GM21825 (cell line): ENCODE measurements at regions not wholly inside any gene's neighbourhood (a gene's known extent, or its start where the extent isn't known, plus 50 kb on each side); places are given as distances from the start of the nearest gene placed in this dataset.
A peak's percentile ranks its signal among the peaks of the same experiment; 100 is the strongest.
"Not testable (repeated sequence)": the region's sequence is repeated elsewhere in the genome, so short reads cannot be mapped to it uniquely, and the experiment has no call there.

Experiments
- ATAC-seq: cut with Tn5 transposase; IDR thresholded peaks from one replicate; pipeline ENCODE4 v1.9.1; 2021; ENCODE audit warnings: mild to moderate bottlenecking, moderate library complexity; ENCODE audit not compliant: unreplicated experiment

DNA sequence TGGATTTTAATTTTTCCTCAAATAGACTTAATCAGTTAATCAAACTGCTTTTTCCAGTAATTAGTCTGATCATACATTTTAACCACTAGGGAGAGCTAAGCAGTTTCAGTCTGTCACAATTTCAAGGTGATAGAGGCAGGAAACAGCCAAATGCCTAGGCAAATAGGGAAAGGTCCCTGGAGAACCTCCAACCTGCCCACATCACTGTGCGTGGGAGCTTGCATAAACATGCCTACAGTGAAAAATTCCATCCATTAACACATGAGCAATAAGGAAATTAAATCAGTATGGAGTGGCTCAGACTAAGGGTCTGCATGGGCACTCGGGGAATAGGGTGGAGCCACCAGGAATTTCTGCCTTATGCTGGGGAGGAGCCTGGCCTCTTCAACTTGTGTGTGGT is 74.6 kb downstream of the AASDHPPT start:
- no peak for ATAC-seq

GRCh38 chr11:106152824-106153223 is 75.4 kb downstream of the AASDHPPT start:
- no peak for ATAC-seq

DNA sequence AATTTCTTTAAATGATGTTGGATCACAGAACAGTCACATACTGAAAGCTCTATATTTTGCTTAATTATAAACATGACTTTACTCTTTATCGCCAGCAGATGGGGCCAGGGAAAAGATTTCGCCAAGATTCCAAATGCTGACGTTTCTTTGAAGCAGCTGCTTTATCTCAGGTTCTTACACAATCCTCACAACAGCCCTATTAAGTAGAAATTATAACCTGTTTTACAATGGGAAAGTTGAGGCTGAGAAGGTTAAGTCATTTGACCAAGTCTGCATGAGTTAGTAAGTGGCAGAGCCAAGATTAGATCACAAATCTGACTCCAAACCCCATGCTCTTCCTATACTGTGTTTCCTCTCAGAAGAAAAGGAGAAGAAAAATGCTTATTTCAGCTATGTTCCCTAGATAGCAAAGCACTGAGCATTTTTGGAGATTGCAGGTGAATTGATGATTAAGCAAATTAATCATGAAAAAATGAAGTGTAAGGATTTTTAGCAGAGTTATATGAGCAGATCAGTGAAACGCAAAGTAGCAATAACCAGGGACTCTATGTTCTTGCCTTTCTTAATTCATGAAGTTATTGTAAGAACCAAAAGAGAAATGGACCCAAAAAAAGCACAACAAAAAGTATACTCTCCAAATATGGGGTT is 79.0 kb downstream of the AASDHPPT start:
- ATAC-seq = peak; percentile 61

DNA sequence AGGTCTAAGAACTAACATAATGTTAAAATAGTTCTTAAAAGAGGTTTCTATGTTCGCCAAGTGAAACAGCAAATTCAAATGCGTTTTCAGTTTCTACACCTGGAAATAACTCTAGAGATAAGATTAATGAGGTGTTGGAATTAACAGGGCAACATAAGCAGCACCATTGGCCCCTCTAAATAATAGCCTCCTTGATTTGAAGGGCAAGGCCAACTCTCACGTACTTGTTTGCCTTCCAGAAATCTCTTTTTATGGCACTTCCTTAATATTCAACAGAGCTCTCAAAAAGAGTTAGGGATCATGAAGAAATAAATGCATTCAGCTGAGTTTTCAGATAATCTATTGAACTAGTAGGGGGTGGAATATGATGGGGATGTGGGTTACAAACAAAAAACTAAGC is 80.9 kb downstream of the AASDHPPT start:
- ATAC-seq = no peak

GRCh38 chr11:106159836-106160235 is 82.4 kb downstream of the AASDHPPT start:
- ATAC-seq = no peak

- no peak for ATAC-seq
Measured at GRCh38 chr11:106160494-106160893, 83.0 kb downstream of the AASDHPPT start.

- ATAC-seq = no peak
Measured at GRCh38 chr11:106161775-106162634, 84.5 kb downstream of the AASDHPPT start.

DNA sequence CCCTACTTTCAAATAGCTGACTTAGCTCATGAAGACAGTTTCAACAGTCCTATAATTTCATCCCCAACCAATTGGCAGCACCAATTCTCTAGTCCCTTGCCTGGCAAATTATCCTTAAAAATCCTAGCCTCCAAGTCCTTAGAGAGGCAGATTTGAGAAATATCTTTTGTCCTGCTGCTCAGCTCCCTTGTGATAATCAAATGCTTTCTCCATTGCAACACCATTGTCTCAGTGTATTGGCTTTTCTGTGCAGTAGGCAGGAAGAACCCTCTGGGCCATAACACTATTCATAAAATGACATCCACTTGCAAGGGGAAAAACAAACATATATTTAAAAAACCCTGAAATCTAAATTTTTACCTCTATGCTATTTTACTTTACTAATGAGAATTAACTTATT is 89.6 kb downstream of the AASDHPPT start:
- ATAC-seq = no peak

GRCh38 chr11:106172386-106172991 is 95.0 kb downstream of the AASDHPPT start:
- no peak for ATAC-seq

DNA sequence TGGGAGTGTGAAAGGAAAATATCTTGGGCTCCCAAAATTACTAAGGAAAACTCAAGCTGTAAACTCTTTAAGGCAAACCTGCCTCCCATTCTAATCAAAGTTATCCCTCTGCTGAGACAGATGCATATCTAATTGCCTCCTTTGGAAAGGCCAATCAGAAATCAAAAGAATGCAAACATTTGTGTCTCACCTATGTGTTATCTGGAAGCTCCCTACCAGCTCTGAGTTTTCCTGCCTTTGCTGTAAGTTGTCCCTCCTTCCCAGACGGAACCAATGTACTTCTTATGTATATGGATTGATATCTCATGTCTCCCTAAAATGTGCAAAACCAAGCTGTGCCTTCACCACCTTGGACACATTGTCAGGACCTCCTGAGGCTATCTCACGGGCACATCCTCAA is 95.8 kb downstream of the AASDHPPT start:
- ATAC-seq = no peak

DNA sequence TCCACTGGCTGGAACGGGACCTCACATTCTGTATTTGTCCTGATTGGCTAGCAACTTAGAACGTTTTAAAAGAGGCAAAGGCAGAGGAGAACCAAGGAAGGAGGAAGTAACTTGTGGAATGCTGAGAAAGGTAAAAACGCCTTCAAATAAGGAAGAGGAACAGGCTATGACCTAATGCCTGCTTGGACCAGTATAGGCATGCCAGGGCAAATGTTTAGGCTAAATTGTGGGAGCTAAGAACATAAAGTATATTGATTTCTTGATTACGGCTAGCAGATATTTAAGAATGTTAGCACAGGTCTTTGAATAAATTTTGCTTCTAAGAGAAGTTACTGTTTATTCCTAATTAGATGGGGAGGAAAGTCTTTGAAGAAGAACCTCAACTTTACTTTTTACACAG is 96.5 kb downstream of the AASDHPPT start:
- ATAC-seq = not testable (repeated sequence)

GRCh38 chr11:106176817-106177216 is 99.4 kb downstream of the AASDHPPT start:
- no peak for ATAC-seq

DNA sequence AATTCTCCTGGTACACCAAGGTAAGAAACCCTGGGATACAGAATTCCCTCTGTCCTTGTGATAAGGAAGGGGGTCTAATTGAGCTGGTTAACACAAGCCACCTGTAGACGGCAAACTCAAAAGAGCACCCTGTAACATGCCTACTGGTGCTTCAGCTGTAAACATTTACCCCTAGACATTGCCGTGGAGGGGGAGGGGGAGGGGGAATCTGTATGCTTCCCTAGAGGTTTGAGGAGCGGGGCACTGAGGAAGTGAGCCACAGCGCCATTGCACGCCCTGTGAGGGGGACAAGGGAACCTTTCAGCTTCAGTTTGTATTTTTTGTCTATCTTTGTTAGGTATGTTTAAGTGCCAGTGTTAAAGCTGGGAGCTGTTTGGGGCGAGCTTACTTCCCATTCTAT is 99.8 kb downstream of the AASDHPPT start:
- ATAC-seq = no peak

GRCh38 chr11:106178361-106178760 is 100.9 kb downstream of the AASDHPPT start:
- no peak for ATAC-seq

DNA sequence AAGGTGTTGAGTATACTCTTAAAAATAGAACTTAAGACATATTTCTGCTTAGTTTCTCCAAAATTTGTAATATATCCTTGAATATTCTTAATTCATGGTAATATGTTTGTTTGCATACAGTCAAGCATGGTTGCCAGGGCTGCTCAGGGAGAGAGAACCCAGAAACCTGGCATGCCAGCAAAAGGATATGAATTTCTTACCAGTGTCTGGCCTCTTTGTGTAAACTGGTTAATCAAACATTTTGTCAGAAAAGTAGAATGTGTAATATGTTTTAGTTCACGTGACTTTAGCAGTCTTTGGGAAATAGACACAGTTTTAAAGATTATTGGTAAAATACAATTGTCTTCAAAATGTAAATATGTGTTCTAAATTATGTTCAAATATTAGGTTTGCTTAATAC is 101.6 kb downstream of the AASDHPPT start:
- no peak for ATAC-seq

GRCh38 chr11:106186630-106187029 is 109.2 kb downstream of the AASDHPPT start:
- ATAC-seq = no peak

GRCh38 chr11:106187860-106188456 is 110.5 kb downstream of the AASDHPPT start:
- ATAC-seq = no peak

GRCh38 chr11:106193956-106194355 is 116.5 kb downstream of the AASDHPPT start:
- no peak for ATAC-seq

GRCh38 chr11:106197438-106197837 is 120.0 kb downstream of the AASDHPPT start:
- ATAC-seq = no peak

DNA sequence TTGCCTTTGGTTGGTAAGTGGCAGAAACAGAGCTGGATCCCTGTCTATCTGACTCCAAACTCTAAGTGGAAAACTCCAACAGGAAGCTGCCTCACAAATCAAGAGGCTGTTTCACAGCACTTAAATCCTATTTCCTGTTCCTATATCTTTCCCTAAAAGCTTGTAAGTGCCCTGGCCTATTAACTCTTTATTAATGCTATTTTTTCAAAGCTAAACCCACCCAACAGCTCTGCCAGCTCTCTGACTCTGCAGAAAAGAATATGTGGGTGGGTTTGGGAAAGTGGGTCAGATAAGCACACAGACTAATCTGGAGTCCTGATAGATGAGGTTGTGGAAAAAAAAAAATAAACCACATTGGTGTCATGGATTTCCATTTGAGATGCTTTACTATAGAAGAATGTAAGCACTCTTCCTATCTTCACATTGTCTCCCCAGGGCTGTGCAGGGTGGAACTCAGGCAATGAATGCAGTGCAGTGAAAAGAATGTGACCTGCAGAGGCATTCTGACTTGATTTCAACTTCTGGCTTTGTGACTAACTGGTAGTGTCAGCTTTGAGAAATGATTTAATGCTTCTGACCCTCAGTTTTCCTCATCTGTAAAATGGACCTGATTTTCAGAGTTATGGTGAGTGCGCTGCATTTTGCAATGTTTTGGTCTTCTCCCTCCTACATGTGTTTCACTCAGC is 125.6 kb downstream of the AASDHPPT start:
- no peak for ATAC-seq

- no peak for ATAC-seq
Measured at GRCh38 chr11:106208760-106209159, 131.3 kb downstream of the AASDHPPT start.
